Right atrium auricular region (tissue), 2 donors: ENCODE measurements at regions not wholly inside any gene's neighbourhood (a gene's known extent, or its start where the extent isn't known, plus 50 kb on each side); places are given as distances from the start of the nearest gene placed in this dataset.

Experiments used
- DNase-seq: peaks from one replicate; pipeline ENCODE4 v3.0.0-alpha.2; 2019; ENCODE audit warnings: low spot score
- H3K27ac ChIP-seq, 2 donors: fragments of 200-600 bp; sonication (generic); 1 replicate in 1 of 2; 2 replicates in 1 of 2; pipeline ENCODE4 v1.5.1; 2016 to 2019
- H3K27me3 ChIP-seq, 2 donors: fragments of 200-600 bp; sonication (generic); one replicate each; pipeline versions ENCODE4 v1.5.1 to v1.6.0; 2017 to 2019
- H3K36me3 ChIP-seq: fragments of 200-600 bp; sonication (generic); one replicate; pipeline ENCODE4 v1.5.1; 2016
- H3K4me1 ChIP-seq, 2 donors: fragments of 200-600 bp; sonication (generic); one replicate each; pipeline versions ENCODE4 v1.5.1 to v1.6.0; 2017 to 2019
- H3K4me3 ChIP-seq, 2 donors: fragments of 200-600 bp; sonication (generic); 1 replicate in 1 of 2; 2 replicates in 1 of 2; pipeline ENCODE4 v1.5.1; 2017 to 2019; ENCODE audit warnings: mild to moderate bottlenecking in 1 of 2, moderate library complexity in 1 of 2
- H3K9me3 ChIP-seq, 2 donors: fragments of 200-600 bp; sonication (generic); one replicate each; pipeline ENCODE4 v1.5.1; 2019
- TF ChIP-seq, protein P1 (sequence below), 2 donors: fragments of 200-600 bp; sonication (generic); IDR thresholded peaks; one replicate each; pipeline ENCODE4 v1.5.1; 2019; ENCODE audit warnings: antibody characterized with exemption in 2 of 2

DNA sequence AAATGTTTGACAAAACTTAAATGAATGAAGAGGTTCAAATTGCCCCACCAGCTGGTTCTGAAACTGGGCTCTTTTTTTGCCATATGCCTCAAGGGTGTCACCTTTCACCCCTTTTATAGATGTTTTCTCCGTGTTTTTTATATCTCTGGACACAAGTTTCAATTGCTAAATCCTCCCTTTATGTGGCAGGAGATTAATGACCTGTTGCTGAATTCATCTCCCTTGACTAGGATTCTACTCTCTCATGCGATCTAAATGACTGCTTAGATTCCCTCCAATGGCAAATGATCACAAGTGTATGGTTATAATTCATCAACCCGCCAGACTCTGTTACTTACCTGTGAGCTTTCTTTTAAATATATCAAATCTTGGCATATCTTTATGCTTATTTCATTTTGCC, 677.0 kb upstream of the POT1 start:
- Histone ChIP-seq H3K4me1 (no peaks in the 10 kb centered on the region), H3K36me3 (no peaks in the 10 kb centered on the region), H3K27me3 (no peaks in the 10 kb centered on the region), H3K27ac (no peak overlapping the region), H3K4me3 (no peak overlapping the region), H3K9me3 (no peaks in the 10 kb centered on the region)
- no peak for DNase-seq
- TF ChIP-seq, protein P1, sequence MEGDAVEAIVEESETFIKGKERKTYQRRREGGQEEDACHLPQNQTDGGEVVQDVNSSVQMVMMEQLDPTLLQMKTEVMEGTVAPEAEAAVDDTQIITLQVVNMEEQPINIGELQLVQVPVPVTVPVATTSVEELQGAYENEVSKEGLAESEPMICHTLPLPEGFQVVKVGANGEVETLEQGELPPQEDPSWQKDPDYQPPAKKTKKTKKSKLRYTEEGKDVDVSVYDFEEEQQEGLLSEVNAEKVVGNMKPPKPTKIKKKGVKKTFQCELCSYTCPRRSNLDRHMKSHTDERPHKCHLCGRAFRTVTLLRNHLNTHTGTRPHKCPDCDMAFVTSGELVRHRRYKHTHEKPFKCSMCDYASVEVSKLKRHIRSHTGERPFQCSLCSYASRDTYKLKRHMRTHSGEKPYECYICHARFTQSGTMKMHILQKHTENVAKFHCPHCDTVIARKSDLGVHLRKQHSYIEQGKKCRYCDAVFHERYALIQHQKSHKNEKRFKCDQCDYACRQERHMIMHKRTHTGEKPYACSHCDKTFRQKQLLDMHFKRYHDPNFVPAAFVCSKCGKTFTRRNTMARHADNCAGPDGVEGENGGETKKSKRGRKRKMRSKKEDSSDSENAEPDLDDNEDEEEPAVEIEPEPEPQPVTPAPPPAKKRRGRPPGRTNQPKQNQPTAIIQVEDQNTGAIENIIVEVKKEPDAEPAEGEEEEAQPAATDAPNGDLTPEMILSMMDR (IDR thresholded peaks at IDR 0.05), result no peak

DNA sequence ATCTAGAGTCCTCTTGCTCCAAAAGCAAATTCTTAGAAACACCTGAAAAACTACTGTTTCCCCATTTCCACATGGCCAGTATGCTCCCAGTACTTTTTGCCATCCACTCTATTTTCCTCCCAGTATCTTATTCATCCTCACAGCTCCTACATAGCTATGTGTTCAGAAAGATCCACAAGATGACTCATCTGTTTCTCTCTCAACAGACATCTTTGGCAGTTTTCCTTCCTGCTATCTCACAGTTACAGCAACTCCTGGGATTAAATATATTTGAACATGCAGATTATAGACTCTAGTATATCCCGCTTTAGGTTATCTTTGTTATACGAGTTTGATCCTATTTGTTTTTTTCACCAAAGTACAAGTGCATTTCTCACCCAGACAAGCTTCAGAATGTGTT, 675.6 kb upstream of the POT1 start:
- Histone ChIP-seq H3K4me3 (no peak overlapping the region), H3K9me3 (no peaks in the 10 kb centered on the region), H3K27me3 (no peaks in the 10 kb centered on the region), H3K4me1 (no peaks in the 10 kb centered on the region), H3K36me3 (no peaks in the 10 kb centered on the region), H3K27ac (no peak overlapping the region)
- TF ChIP-seq, protein P1 (IDR thresholded peaks at IDR 0.05), result no peak
- DNase-seq, result no peak

DNA sequence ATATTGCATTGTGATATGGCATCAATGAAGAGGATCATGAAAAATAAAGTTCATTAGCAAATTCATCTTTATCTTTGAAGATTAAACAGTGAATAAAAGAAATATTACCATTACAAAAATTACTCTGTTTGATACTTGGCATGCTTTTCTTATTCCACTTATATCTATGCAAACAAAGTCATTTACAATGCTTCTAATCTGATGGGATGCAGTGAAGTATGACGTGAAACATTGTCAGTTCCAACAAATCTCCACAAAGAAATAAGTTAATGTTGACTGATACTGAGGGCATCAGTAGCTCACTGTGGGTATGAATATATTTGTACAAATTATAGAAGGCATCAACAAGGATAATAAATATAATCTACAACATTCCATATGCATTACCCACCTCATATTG, 672.8 kb upstream of the POT1 start:
- H3K4me1 ChIP-seq, result no peaks in the 10 kb centered on the region
- TF ChIP-seq, protein P1 (IDR thresholded peaks at IDR 0.05), result no peak
- H3K27me3 ChIP-seq, result no peaks in the 10 kb centered on the region
- no peaks in the 10 kb centered on the region for H3K9me3 ChIP-seq
- H3K36me3 ChIP-seq, result no peaks in the 10 kb centered on the region
- H3K27ac ChIP-seq, result no peak overlapping the region
- H3K4me3 ChIP-seq, result no peak overlapping the region
- no peak for DNase-seq

DNA sequence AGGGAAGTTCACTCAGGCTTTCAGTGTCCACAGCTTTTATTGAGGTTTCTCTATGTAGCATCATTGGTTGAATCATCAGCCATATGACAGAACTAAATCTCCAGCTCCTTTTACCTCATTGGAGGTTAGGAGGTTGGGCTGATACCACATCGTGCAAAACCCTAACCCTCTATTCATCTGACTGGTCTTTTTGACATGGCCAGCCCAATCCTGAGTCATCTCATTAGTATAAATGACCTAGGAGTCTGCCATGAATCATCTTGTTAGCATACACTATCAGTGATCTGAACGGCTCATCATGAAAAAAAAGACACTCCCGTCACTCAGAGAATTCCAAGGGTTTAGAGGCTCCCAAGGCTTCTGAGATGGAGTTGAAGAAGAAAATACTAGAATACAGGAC, 669.8 kb upstream of the POT1 start:
- no peaks in the 10 kb centered on the region for H3K36me3 ChIP-seq

DNA sequence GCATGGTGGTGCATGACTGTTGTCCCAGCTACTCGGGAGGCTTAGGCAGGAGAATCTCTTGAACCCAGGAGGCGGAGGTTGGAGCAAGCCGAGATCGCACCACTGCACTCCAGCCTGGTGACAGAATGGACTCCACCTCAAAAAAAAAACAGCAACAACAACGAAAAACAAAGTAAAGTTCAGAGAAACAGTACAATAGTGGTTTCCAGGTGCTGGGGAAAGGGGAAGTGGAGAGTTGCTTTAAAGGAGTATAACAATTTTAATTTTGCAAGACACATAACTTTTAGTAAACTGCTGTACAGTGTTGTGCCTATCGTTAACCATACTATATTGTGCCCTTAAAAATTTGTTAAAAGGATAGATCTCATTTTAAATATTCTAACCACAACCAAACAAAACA, 662.7 kb upstream of the POT1 start:
- Histone ChIP-seq H3K27me3 (no peaks in the 10 kb centered on the region), H3K4me3 (no peak overlapping the region), H3K27ac (no peak overlapping the region), H3K9me3 (no peaks in the 10 kb centered on the region), H3K4me1 (no peaks in the 10 kb centered on the region), H3K36me3 (no peaks in the 10 kb centered on the region)
- TF ChIP-seq, protein P1 (IDR thresholded peaks at IDR 0.05), result no peak
- DNase-seq, result no peak

More for the DNA sequence above, 669.8 kb upstream of the POT1 start:
- no peak overlapping the region for H3K4me3 ChIP-seq
- H3K9me3 ChIP-seq, result no peaks in the 10 kb centered on the region
- H3K27me3 ChIP-seq, result no peaks in the 10 kb centered on the region
- TF ChIP-seq, protein P1 (IDR thresholded peaks at IDR 0.05), result no peak
- no peak overlapping the region for H3K27ac ChIP-seq
- DNase-seq, result no peak
- no peaks in the 10 kb centered on the region for H3K4me1 ChIP-seq

DNA sequence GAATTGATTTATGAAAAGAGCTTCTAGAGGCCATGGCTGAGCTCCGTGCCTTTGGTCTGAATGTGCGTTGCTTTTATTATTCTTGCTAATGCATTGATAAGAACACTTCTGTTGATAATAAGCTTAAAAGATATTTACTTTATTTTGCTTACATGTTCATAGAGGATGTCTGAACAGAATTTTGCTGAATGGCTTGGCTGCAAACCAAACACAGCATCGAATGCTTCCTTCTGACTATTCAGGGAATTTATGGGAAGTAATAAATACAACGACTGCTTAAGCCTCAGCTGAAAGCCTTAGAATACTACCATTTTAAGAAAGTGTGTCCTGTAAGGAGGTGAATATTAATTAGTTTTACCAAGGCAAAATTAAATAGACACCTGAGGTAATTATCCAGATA, 643.5 kb upstream of the POT1 start:
- H3K27ac ChIP-seq, result no peak overlapping the region
- no peaks in the 10 kb centered on the region for H3K4me1 ChIP-seq
- TF ChIP-seq, protein P1 (IDR thresholded peaks at IDR 0.05), result no peak
- H3K27me3 ChIP-seq, result no peaks in the 10 kb centered on the region
- no peak for DNase-seq
- H3K36me3 ChIP-seq, result no peaks in the 10 kb centered on the region
- no peak overlapping the region for H3K4me3 ChIP-seq
- H3K9me3 ChIP-seq, result no peaks in the 10 kb centered on the region
